Kidney epithelial cell (primary cell): ENCODE measurements at regions not wholly inside any gene's neighbourhood (a gene's known extent, or its start where the extent isn't known, plus 50 kb on each side); places are given as distances from the start of the nearest gene placed in this dataset.

Experiments used
- DNase-seq: peaks from one replicate; pipeline ENCODE4 v3.0.0-alpha.2; 2010; ENCODE audit warnings: low read depth
- H3K27me3 ChIP-seq: 2 replicates; pipeline ENCODE4 v1.6.0; 2011; ENCODE audit warnings: low read length; ENCODE audit not compliant: control insufficient read depth, insufficient read depth
- H3K36me3 ChIP-seq: 2 replicates; pipeline ENCODE4 v1.5.1; 2011; ENCODE audit warnings: low read length; ENCODE audit not compliant: control insufficient read depth, insufficient read depth
- H3K4me3 ChIP-seq: 2 replicates; pipeline ENCODE4 v1.5.1; 2011; ENCODE audit warnings: low read depth, mild to moderate bottlenecking, control low read depth, low read length
- TF ChIP-seq, protein P1 (sequence below): IDR thresholded peaks from 2 replicates; pipeline ENCODE4 v1.5.1; 2011; ENCODE audit warnings: mild to moderate bottlenecking, moderate library complexity, low read length, control low read depth, inconsistent platforms; ENCODE audit not compliant: insufficient read depth, poor library complexity, severe bottlenecking

DNA sequence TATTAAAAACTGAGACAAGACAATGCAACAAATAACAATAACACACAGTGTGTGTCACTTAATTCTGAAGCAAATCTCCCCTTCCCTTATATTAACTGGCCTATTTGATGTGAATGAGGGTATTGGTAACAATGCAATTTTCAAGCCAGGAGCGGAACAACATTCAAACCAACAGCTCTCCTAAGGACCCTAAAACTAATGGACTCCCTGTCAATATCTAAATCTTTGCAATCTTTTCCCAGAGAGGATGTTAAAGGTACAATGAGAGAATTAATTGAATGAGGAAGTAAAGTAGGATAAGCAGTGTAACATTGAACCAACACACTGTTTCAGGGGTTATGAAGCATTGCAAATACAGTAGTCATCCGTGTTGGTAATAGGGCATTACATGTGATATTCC, 311.7 kb downstream of the HTR1A start:
- no peak overlapping the region for H3K4me3 ChIP-seq
- no peak for DNase-seq
- TF ChIP-seq, protein P1, sequence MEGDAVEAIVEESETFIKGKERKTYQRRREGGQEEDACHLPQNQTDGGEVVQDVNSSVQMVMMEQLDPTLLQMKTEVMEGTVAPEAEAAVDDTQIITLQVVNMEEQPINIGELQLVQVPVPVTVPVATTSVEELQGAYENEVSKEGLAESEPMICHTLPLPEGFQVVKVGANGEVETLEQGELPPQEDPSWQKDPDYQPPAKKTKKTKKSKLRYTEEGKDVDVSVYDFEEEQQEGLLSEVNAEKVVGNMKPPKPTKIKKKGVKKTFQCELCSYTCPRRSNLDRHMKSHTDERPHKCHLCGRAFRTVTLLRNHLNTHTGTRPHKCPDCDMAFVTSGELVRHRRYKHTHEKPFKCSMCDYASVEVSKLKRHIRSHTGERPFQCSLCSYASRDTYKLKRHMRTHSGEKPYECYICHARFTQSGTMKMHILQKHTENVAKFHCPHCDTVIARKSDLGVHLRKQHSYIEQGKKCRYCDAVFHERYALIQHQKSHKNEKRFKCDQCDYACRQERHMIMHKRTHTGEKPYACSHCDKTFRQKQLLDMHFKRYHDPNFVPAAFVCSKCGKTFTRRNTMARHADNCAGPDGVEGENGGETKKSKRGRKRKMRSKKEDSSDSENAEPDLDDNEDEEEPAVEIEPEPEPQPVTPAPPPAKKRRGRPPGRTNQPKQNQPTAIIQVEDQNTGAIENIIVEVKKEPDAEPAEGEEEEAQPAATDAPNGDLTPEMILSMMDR, result no peak
- H3K36me3 ChIP-seq, result no peaks in the 10 kb centered on the region
- H3K27me3 ChIP-seq, result no peaks in the 10 kb centered on the region

DNA sequence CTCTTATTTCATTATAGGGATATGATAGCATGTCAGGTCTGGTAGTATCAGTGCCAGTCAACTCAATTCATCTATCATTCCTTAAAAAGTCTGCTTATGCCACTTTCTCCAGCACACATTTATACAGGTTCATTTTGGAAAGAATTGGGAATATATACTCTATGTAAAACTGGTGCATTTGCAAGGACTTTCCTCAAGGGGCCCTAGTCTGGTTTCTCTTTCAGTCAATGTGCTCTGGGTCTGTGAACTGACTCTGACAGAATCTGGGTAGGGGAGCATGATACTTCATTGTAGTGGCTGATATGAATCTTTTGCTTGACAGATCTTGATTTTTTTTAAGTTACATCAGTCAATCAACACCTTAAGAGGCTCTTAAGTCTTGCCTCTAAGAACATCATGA, 313.9 kb downstream of the HTR1A start:
- TF ChIP-seq, protein P1, result no peak
- no peak for DNase-seq
- Histone ChIP-seq H3K36me3 (no peaks in the 10 kb centered on the region), H3K4me3 (no peak overlapping the region), H3K27me3 (no peaks in the 10 kb centered on the region)

DNA sequence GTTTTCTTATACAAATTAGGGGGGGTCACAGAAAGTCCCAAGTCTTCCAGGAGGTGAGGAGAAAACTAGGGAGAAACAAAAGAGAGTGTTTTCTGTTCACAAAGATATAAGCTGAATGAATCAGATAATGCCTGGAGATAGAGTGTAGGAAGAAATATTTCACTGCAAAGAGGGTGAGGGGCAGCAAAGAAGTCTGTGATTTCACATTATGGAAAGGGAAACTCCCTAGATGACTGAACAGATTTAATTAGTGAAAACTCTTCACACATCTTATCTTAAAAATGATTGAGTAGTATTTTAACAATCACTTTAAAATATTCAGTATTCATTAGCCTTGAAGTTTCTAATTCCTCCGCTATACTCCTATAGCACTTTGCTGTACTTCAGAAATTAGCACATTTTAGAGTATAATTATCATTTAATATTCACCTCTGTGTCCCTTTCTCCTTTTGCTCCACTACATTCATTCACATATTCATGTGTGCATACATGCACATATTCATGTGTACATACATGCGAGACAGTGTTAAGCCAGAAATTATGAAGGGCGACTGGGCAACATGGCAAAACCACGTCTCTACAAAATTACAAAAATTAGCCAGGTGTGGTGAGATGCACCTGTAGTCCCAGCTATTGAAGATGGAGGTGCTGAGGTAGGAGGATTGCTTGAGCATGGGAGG, 332.2 kb downstream of the HTR1A start:
- TF ChIP-seq, protein P1, result no peak
- DNase-seq, result no peak
- Histone ChIP-seq H3K27me3 (no peaks in the 10 kb centered on the region), H3K36me3 (no peaks in the 10 kb centered on the region), H3K4me3 (no peak overlapping the region)

DNA sequence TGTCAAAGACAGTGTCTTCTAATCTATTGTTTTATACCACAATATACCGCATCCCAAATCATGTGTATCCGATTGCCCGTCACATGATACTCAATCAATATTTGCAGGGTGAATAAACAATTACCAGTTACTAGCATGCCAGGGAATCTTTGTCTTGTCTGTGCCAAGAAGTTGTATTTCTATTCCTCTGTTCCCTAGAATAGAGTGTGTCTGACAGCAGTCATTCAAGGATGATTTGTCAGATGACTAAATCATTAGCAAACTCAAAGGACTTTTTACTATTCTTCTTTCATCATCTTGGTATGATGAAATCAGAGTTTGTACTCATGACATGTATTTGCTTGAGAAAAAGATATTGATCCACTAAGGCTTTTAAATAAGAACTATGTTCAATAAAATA, 348.8 kb downstream of the HTR1A start:
- DNase-seq, result no peak
- H3K36me3 ChIP-seq, result no peaks in the 10 kb centered on the region
- no peaks in the 10 kb centered on the region for H3K27me3 ChIP-seq
- no peak overlapping the region for H3K4me3 ChIP-seq
- TF ChIP-seq, protein P1, result no peak

DNA sequence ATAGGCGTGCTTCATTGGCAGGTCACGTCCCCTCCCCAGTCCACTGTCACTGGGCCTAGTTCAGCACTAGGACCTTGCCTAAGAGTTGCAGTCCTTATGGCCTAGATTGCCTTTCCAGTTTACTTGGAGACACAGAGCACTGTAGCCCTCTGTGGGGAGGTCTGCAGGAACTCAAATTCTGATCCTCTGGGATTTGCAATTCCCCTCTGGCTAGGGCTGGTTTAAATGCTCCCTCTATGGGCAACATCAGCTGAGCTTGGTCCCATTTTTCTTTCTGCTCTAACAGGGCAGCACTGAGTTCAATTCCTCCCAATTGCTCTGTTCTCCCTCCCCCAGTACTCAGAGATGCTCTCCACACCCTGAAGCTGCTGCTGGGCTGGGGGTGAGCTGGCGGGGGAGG, 358.2 kb downstream of the HTR1A start:
- no peak overlapping the region for H3K4me3 ChIP-seq
- H3K27me3 ChIP-seq, result no peaks in the 10 kb centered on the region
- no peaks in the 10 kb centered on the region for H3K36me3 ChIP-seq
- TF ChIP-seq, protein P1, result no peak
- DNase-seq, result no peak

DNA sequence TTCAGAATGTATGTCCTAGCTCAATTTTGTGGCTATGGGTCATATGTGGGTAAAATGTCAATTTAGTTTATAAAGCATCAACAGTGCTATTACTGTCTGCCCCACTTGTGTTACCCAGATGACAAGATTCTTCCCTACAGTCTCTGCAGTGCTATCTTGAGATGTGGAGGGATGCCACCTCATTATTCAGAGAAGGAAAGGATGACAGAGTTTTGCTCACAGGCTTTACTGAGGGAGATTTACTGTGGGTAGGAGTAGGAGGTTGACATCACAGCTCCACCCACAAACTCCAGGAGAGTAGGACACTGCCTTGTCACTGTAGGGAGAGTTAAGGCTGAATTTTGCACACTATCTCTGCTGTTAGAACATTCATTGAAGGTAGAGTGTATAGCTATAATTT, 359.3 kb downstream of the HTR1A start:
- Histone ChIP-seq H3K27me3 (no peaks in the 10 kb centered on the region), H3K4me3 (no peak overlapping the region), H3K36me3 (no peaks in the 10 kb centered on the region)
- TF ChIP-seq, protein P1, result no peak
- no peak for DNase-seq
